SK-N-SH (cell line): ENCODE measurements at regions not wholly inside any gene's neighbourhood (a gene's known extent, or its start where the extent isn't known, plus 50 kb on each side); places are given as distances from the start of the nearest gene placed in this dataset.

Experiments
- CTCF ChIP-seq: fragments of 200-600 bp; sonication (generic); IDR thresholded peaks from 2 replicates; pipeline ENCODE4 v1.6.1; 2017; ENCODE audit warnings: antibody characterized with exemption, mild to moderate bottlenecking, moderate library complexity
- MEF2A ChIP-seq: IDR thresholded peaks from 2 replicates; pipeline ENCODE4 v1.4.0; 2012; ENCODE audit warnings: low read depth, borderline replicate concordance
- RCOR1 ChIP-seq: fragments of 150-350 bp; IDR thresholded peaks from 2 replicates; pipeline ENCODE4 v1.6.1; 2017; ENCODE audit warnings: antibody characterized with exemption, low read length
- TAF1 ChIP-seq: IDR thresholded peaks from 2 replicates; pipeline ENCODE4 v1.6.1; 2012; ENCODE audit warnings: low read depth, mild to moderate bottlenecking, low read length, moderate library complexity, borderline replicate concordance

DNA sequence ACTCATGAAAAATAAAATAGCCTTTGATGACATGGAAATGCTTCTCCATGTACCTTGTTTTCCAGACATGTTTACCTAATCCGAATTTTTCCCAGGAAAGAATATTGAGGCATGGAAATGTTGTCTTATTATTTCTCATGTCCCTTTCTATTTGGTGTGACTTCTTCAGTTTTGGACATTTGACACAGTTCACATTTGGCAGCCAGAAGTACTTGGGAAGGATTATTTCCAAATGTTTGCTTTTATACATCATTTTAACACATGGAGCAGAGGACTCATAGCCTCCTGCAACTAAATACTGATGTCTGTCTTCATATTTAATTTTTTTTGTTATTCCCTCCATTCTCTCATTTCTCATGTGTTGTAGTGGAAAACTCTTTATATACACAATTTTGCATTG lies 94.3 kb downstream of the POSTN start:
- TF ChIP-seq MEF2A (no peak), CTCF (no peak), RCOR1 (no peak), TAF1 (no peak)
